ENCODE measurements at regions not wholly inside any gene's neighbourhood (a gene's known extent, or its start where the extent isn't known, plus 50 kb on each side); places are given as distances from the start of the nearest gene placed in this dataset.

DNA sequence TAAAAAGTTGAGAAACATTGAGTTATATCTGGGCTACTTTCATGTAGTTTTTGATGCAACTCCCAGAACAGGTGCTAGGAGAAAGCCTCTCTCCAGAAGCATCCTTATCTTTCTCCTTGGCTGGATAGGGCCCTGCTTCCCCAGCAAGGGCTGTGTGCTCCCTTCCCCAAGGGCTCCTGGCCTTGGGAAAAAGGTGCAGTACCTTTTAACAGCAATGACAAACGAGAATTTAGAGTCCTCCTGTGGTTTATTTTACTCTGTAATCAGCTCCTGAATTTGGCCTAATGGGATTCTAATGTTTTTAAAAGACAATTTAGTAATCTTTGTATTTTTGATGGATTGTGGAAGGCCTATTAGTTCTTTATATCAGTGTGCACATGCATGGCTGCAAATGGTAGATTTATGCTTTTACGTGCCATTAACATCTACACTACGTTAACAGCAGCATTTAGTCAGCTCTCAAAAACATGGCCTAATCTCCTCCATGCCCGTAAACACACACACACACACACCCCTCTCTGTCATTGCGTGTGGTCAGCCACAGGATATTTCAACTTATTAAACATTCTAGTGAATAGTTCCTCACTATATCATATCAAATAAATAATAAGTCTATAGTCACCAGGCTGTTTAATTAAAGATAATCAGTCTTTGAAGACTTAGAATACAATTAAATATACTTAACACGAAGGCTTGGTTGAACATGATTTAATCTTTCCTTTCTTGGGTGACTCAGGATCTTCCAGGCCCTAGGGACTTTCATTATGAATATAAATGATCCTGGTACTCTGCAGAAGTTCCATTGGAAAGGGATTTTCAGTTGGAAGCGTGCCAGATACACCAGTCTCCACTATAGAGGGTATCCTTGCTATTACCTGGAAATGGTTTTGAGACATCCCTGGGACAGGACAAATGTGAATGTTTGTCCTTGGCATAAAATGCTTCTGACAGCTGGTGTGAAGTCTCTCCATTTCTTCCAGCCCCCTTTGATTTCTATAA lies 181.4 kb upstream of the PWP1 start:
- TF ChIP-seq, protein P1, sequence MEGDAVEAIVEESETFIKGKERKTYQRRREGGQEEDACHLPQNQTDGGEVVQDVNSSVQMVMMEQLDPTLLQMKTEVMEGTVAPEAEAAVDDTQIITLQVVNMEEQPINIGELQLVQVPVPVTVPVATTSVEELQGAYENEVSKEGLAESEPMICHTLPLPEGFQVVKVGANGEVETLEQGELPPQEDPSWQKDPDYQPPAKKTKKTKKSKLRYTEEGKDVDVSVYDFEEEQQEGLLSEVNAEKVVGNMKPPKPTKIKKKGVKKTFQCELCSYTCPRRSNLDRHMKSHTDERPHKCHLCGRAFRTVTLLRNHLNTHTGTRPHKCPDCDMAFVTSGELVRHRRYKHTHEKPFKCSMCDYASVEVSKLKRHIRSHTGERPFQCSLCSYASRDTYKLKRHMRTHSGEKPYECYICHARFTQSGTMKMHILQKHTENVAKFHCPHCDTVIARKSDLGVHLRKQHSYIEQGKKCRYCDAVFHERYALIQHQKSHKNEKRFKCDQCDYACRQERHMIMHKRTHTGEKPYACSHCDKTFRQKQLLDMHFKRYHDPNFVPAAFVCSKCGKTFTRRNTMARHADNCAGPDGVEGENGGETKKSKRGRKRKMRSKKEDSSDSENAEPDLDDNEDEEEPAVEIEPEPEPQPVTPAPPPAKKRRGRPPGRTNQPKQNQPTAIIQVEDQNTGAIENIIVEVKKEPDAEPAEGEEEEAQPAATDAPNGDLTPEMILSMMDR (conservative IDR thresholded peaks at IDR 0.05; ENCODE audit: low read depth, low read length), result no peak
- TF ChIP-seq EZH2phosphoT487 (IDR thresholded peaks at IDR 0.05; ENCODE audit: borderline replicate concordance, low read length) (no peak), EZH2 (IDR thresholded peaks at IDR 0.05; ENCODE audit: low read length, unreplicated experiment) (no peak)
- Histone ChIP-seq H3K4me1 (ENCODE audit: insufficient read depth, low read length) (no peaks in the 10 kb centered on the region), H3F3A (ENCODE audit: low read length, unreplicated experiment) (no peaks in the 10 kb centered on the region), H3K9ac (ENCODE audit: low read length) (no peak overlapping the region), H3K27me3 (ENCODE audit: low read length) (no peaks in the 10 kb centered on the region), H2AFZ (ENCODE audit: low read length) (no peak overlapping the region), H4K20me1 (ENCODE audit: low read length) (no peaks in the 10 kb centered on the region), H3K36me3 (ENCODE audit: low read depth, low read length) (no peaks in the 10 kb centered on the region), H3K9me3 (ENCODE audit: low read length) (no peaks in the 10 kb centered on the region), H3K9me2 (replicated peaks; ENCODE audit: low read length) (no peaks in the 10 kb centered on the region), H3K4me2 (ENCODE audit: low read length) (no peak overlapping the region), H3K79me2 (ENCODE audit: low read length) (no peaks in the 10 kb centered on the region), H3K4me3 (ENCODE audit: low read length) (no peak overlapping the region), H3K27ac (ENCODE audit: low read length) (no peak overlapping the region)
- ChIA-PET POLR2A (ENCODE audit: unreplicated experiment) (no interaction called here), CTCF (no interaction called here)
- ATAC-seq (no peak), DNase-seq (no peak)
- BruUV-seq (replicated peaks), result no TSS peak
- intact Hi-C loops (cut with micrococcal nuclease), result no loop called here

DNA sequence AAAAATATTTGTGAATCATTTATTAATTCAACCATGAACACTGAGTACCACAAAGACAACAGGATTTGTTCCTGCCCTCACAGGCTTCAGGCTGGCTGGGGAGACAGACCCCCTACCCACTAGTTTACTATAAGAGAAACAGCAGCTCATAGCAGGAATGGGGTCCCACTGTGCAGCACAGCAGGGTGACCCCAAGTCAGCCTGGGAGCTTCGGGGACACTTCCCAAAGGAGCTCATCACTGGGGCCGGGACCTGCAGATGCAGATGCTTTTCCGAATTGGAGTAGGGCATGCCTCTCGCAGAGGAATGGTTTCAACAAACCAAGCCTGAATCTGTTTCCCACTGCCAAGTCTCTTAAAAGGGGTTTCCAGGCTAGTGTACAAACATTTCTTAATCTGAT lies 176.2 kb upstream of the PWP1 start:
- no peaks in the 10 kb centered on the region for H3K27me3 ChIP-seq (ENCODE audit: low read length)
- peaks cover 5% of the 10 kb centered on the region for H3K4me1 ChIP-seq (ENCODE audit: insufficient read depth, low read length)
- no peaks in the 10 kb centered on the region for H3F3A ChIP-seq (ENCODE audit: low read length, unreplicated experiment)
- H3K4me3 ChIP-seq (ENCODE audit: low read length), result no peak overlapping the region
- TF ChIP-seq, protein P1 (conservative IDR thresholded peaks at IDR 0.05; ENCODE audit: low read depth, low read length), result no peak
- TF ChIP-seq EZH2 (IDR thresholded peaks at IDR 0.05; ENCODE audit: low read length, unreplicated experiment) (no peak), EZH2phosphoT487 (IDR thresholded peaks at IDR 0.05; ENCODE audit: borderline replicate concordance, low read length) (no peak)
- no peak overlapping the region for H3K4me2 ChIP-seq (ENCODE audit: low read length)
- ChIA-PET CTCF (no interaction called here), POLR2A (ENCODE audit: unreplicated experiment) (no interaction called here)
- H3K9ac ChIP-seq (ENCODE audit: low read length), result no peak overlapping the region
- no peak for ATAC-seq
- H2AFZ ChIP-seq (ENCODE audit: low read length), result no peak overlapping the region
- H4K20me1 ChIP-seq (ENCODE audit: low read length), result no peaks in the 10 kb centered on the region
- no peak for DNase-seq
- H3K36me3 ChIP-seq (ENCODE audit: low read depth, low read length), result no peaks in the 10 kb centered on the region
- no peaks in the 10 kb centered on the region for H3K79me2 ChIP-seq (ENCODE audit: low read length)
- intact Hi-C loops (cut with micrococcal nuclease), result no loop called here
- no peaks in the 10 kb centered on the region for H3K9me3 ChIP-seq (ENCODE audit: low read length)
- H3K27ac ChIP-seq (ENCODE audit: low read length), result no peak overlapping the region
- H3K9me2 ChIP-seq (replicated peaks; ENCODE audit: low read length), result no peaks in the 10 kb centered on the region
- no TSS peak for BruUV-seq (replicated peaks)

DNA sequence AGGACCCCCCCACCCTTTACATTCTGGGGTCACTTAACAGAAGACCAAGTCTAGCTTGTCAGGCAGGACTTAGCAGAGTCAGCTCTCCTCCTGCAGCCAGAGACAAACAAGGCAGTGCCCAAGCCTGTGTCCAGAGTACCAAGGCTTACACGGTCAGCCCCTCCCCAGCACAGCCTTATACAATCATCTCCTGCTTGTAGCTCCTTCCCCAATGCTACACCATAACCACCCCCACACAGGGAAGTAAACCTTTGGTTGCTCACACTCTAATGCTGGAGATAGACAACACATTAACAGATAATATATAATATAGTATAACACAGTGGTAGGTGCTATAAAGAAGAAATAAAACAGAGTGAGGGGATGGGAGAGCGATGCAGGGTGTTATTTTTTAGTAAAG lies 175.4 kb upstream of the PWP1 start:
- no peaks in the 10 kb centered on the region for H3F3A ChIP-seq (ENCODE audit: low read length, unreplicated experiment)
- H4K20me1 ChIP-seq (ENCODE audit: low read length), result no peaks in the 10 kb centered on the region
- DNase-seq (no peak), ATAC-seq (no peak)
- no peak overlapping the region for H3K4me3 ChIP-seq (ENCODE audit: low read length)
- ChIA-PET POLR2A (ENCODE audit: unreplicated experiment) (no interaction called here), CTCF (no interaction called here)
- TF ChIP-seq, protein P1 (conservative IDR thresholded peaks at IDR 0.05; ENCODE audit: low read depth, low read length), result no peak
- TF ChIP-seq EZH2 (IDR thresholded peaks at IDR 0.05; ENCODE audit: low read length, unreplicated experiment) (no peak), EZH2phosphoT487 (IDR thresholded peaks at IDR 0.05; ENCODE audit: borderline replicate concordance, low read length) (no peak)
- no peaks in the 10 kb centered on the region for H3K9me2 ChIP-seq (replicated peaks; ENCODE audit: low read length)
- H3K27ac ChIP-seq (ENCODE audit: low read length), result no peak overlapping the region
- H3K4me2 ChIP-seq (ENCODE audit: low read length), result no peak overlapping the region
- H2AFZ ChIP-seq (ENCODE audit: low read length), result no peak overlapping the region
- H3K4me1 ChIP-seq (ENCODE audit: insufficient read depth, low read length), result peaks cover 13% of the 10 kb centered on the region
- H3K79me2 ChIP-seq (ENCODE audit: low read length), result no peaks in the 10 kb centered on the region
- intact Hi-C loops (cut with micrococcal nuclease), result no loop called here
- no peaks in the 10 kb centered on the region for H3K9me3 ChIP-seq (ENCODE audit: low read length)
- no peaks in the 10 kb centered on the region for H3K27me3 ChIP-seq (ENCODE audit: low read length)
- H3K36me3 ChIP-seq (ENCODE audit: low read depth, low read length), result no peaks in the 10 kb centered on the region
- BruUV-seq (replicated peaks), result no TSS peak
- H3K9ac ChIP-seq (ENCODE audit: low read length), result no peak overlapping the region

Data from PC-3 (cell line).